Bronchial epithelial cell (primary cell): ENCODE measurements at regions not wholly inside any gene's neighbourhood (a gene's known extent, or its start where the extent isn't known, plus 50 kb on each side); places are given as distances from the start of the nearest gene placed in this dataset.

Source experiments
- DNase-seq: peaks from one replicate; pipeline ENCODE4 v3.0.0-alpha.2; 2010; ENCODE audit warnings: low read depth
- FAIRE-seq: peaks from 2 replicates; lab custom pipeline; 2011; peaks lifted over from hg19 to GRCh38; lab: Jason Lieb, UNC
- H3K27me3 ChIP-seq: 2 replicates; pipeline ENCODE4 v1.5.1; 2011; ENCODE audit warnings: low read length; ENCODE audit not compliant: control insufficient read depth, insufficient read depth
- H3K36me3 ChIP-seq: 2 replicates; pipeline ENCODE4 v1.5.1; 2011; ENCODE audit warnings: low read length; ENCODE audit not compliant: control insufficient read depth, insufficient read depth
- H3K4me3 ChIP-seq: 2 replicates; pipeline ENCODE4 v1.5.1; 2011; ENCODE audit warnings: mild to moderate bottlenecking, low read depth, low read length, control low read depth
- CTCF ChIP-seq: IDR thresholded peaks from 2 replicates; pipeline ENCODE4 v1.5.1; 2011; ENCODE audit warnings: mild to moderate bottlenecking, moderate library complexity, low read length, control low read depth, inconsistent platforms; ENCODE audit not compliant: insufficient read depth, severe bottlenecking

GRCh38 chr1:23609971-23610370 lies 50.7 kb upstream of the ID3 start:
- FAIRE-seq (no peak), DNase-seq (no peak)
- TF ChIP-seq CTCF = no peak
- Histone ChIP-seq H3K27me3 (no peaks in the 10 kb centered on the region), H3K4me3 (no peak overlapping the region), H3K36me3 (no peaks in the 10 kb centered on the region)
